GM21529 (cell line): ENCODE measurements at regions not wholly inside any gene's neighbourhood (a gene's known extent, or its start where the extent isn't known, plus 50 kb on each side); places are given as distances from the start of the nearest gene placed in this dataset.

ENCODE experiments used
- ATAC-seq: cut with Tn5 transposase; IDR thresholded peaks from one replicate; pipeline ENCODE4 v1.9.1; 2021; ENCODE audit not compliant: unreplicated experiment

GRCh38 chr16:59773330-59773729, 1039.2 kb upstream of the GOT2 start:
- no peak for ATAC-seq

- ATAC-seq, result no peak
Measured at GRCh38 chr16:59759296-59759695, 1025.2 kb upstream of the GOT2 start.

GRCh38 chr16:59758848-59759247, 1024.7 kb upstream of the GOT2 start:
- ATAC-seq, result no peak

- no peak for ATAC-seq
Measured at GRCh38 chr16:59754854-59755253, 1020.7 kb upstream of the GOT2 start.

- ATAC-seq, result no peak
Measured at GRCh38 chr16:59749662-59750336, 1015.7 kb upstream of the GOT2 start.

GRCh38 chr16:59748531-59748930, 1014.4 kb upstream of the GOT2 start:
- no peak for ATAC-seq

- ATAC-seq, result no peak
Measured at GRCh38 chr16:59743504-59743903, 1009.4 kb upstream of the GOT2 start.

- no peak for ATAC-seq
Measured at GRCh38 chr16:59740858-59741257, 1006.7 kb upstream of the GOT2 start.

- ATAC-seq, result no peak
Measured at GRCh38 chr16:59737274-59737673, 1003.2 kb upstream of the GOT2 start.

- no peak for ATAC-seq
Measured at GRCh38 chr16:59733321-59733720, 999.2 kb upstream of the GOT2 start.

GRCh38 chr16:59729613-59730012, 995.5 kb upstream of the GOT2 start:
- ATAC-seq, result no peak

- ATAC-seq, result no peak
Measured at GRCh38 chr16:59719121-59719520, 985.0 kb upstream of the GOT2 start.

- ATAC-seq, result no peak
Measured at GRCh38 chr16:59707436-59708226, 973.5 kb upstream of the GOT2 start.

- no peak for ATAC-seq
Measured at GRCh38 chr16:59701963-59702930, 968.1 kb upstream of the GOT2 start.

GRCh38 chr16:59699786-59700185, 965.7 kb upstream of the GOT2 start:
- no peak for ATAC-seq

GRCh38 chr16:59698346-59699020, 964.4 kb upstream of the GOT2 start:
- no peak for ATAC-seq

- no peak for ATAC-seq
Measured at GRCh38 chr16:59697761-59698160, 963.6 kb upstream of the GOT2 start.

GRCh38 chr16:59697236-59697635, 963.1 kb upstream of the GOT2 start:
- ATAC-seq, result no peak

GRCh38 chr16:59696495-59696894, 962.4 kb upstream of the GOT2 start:
- no peak for ATAC-seq

- ATAC-seq, result no peak
Measured at GRCh38 chr16:59690216-59690615, 956.1 kb upstream of the GOT2 start.

- no peak for ATAC-seq
Measured at GRCh38 chr16:59688006-59688405, 953.9 kb upstream of the GOT2 start.
